OCI-LY1 (cell line): ENCODE measurements at regions not wholly inside any gene's neighbourhood (a gene's known extent, or its start where the extent isn't known, plus 50 kb on each side); places are given as distances from the start of the nearest gene placed in this dataset.

Source experiments
- H2AFZ ChIP-seq: fragments of 200-600 bp; sonication (generic), shearing (Covaris generic); 2 replicates; pipeline ENCODE4 v1.6.0; 2014; ENCODE audit warnings: antibody characterized with exemption, mild to moderate bottlenecking, low read length
- H3F3A ChIP-seq: fragments of 200-600 bp; sonication (generic), shearing (Covaris generic); 2 replicates; pipeline ENCODE4 v1.6.0; 2014; ENCODE audit warnings: mild to moderate bottlenecking, antibody characterized with exemption, low read length, moderate library complexity; ENCODE audit not compliant: insufficient read depth
- H3K27ac ChIP-seq: fragments of 200-600 bp; sonication (generic); 2 replicates; pipeline ENCODE4 v1.5.1; 2014; ENCODE audit warnings: low read length, mixed run types, mild to moderate bottlenecking, low read depth; ENCODE audit not compliant: poor library complexity, severe bottlenecking
- H3K27me3 ChIP-seq: fragments of 200-600 bp; sonication (generic); 2 replicates; pipeline ENCODE4 v1.6.0; 2014; ENCODE audit warnings: antibody characterized with exemption, mild to moderate bottlenecking, low read length, moderate library complexity; ENCODE audit not compliant: insufficient read depth
- H3K36me3 ChIP-seq: fragments of 200-600 bp; sonication (generic); 2 replicates; pipeline ENCODE4 v1.6.1; 2014; ENCODE audit warnings: mild to moderate bottlenecking, antibody characterized with exemption, low read length, moderate library complexity, mixed read lengths; ENCODE audit not compliant: insufficient read depth
- H3K4me1 ChIP-seq: fragments of 200-600 bp; sonication (generic); 2 replicates; pipeline ENCODE4 v1.5.1; 2014; ENCODE audit warnings: mild to moderate bottlenecking, low read length, moderate library complexity; ENCODE audit not compliant: insufficient read depth, severe bottlenecking
- H3K4me2 ChIP-seq: fragments of 200-600 bp; sonication (generic), shearing (Covaris generic); 2 replicates; pipeline ENCODE4 v1.6.1; 2014; ENCODE audit warnings: low read length
- H3K4me3 ChIP-seq: fragments of 200-600 bp; sonication (generic); 2 replicates; pipeline ENCODE4 v1.5.1; 2014; ENCODE audit warnings: low read length, low read depth, mild to moderate bottlenecking, mixed read lengths; ENCODE audit not compliant: poor library complexity, severe bottlenecking
- H3K79me2 ChIP-seq: fragments of 200-600 bp; shearing (Covaris generic); 2 replicates; pipeline ENCODE4 v1.6.1; 2016; ENCODE audit warnings: mixed run types, low read length, mixed read lengths; ENCODE audit not compliant: insufficient read depth
- H3K9ac ChIP-seq: fragments of 200-600 bp; sonication (generic), shearing (Covaris generic); 2 replicates; pipeline ENCODE4 v1.6.1; 2014; ENCODE audit warnings: mild to moderate bottlenecking, low read length, mixed read lengths
- H3K9me2 ChIP-seq: fragments of 200-600 bp; sonication (generic), shearing (Covaris generic); 2 replicates; pipeline ENCODE4 v1.6.1; 2014; ENCODE audit warnings: low read depth, mild to moderate bottlenecking, low read length, mixed read lengths
- H3K9me3 ChIP-seq: fragments of 200-600 bp; shearing (Covaris generic); 2 replicates; pipeline ENCODE4 v1.6.1; 2014; ENCODE audit warnings: low read length, mixed read lengths
- H4K20me1 ChIP-seq: fragments of 200-600 bp; sonication (generic), shearing (Covaris generic); 2 replicates; pipeline ENCODE4 v1.6.0; 2016; ENCODE audit warnings: mild to moderate bottlenecking, low read length; ENCODE audit not compliant: insufficient read depth
- EZH2 ChIP-seq: fragments of 200-600 bp; sonication (generic), shearing (Covaris generic); IDR thresholded peaks from 2 replicates; pipeline ENCODE4 v1.8.0; 2017; ENCODE audit warnings: borderline replicate concordance, mixed run types, mild to moderate bottlenecking, antibody characterized with exemption, low read length, moderate library complexity, mixed read lengths
- TF ChIP-seq, protein P1 (sequence below): fragments of 200-600 bp; sonication (generic), shearing (Covaris generic); IDR thresholded peaks from 2 replicates; pipeline ENCODE4 v1.5.1; 2017; ENCODE audit warnings: mild to moderate bottlenecking, antibody characterized with exemption, low read length, moderate library complexity, mixed read lengths

DNA sequence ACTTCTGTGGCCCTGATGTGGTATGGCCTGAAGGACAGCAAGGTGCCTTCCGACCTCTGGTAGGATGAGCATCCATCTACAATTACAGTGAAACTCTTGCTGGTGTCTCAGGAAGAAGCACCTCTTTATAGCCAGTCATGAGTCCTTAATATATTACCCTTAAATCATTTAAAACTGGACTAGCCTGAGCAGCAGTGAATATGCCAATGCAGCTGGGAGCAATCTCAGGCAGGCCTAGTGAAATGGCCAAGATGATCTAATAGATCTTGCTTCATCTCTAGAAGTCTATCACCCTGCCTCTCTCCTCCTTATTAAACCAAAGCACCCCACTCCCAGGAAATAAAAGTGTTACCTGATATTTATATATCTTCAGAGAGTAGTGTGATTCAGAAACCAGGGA, 66.7 kb upstream of the SORCS3 start:
- no peak overlapping the region for H2AFZ ChIP-seq
- H4K20me1 ChIP-seq, result no peaks in the 10 kb centered on the region
- H3K27me3 ChIP-seq, result no peaks in the 10 kb centered on the region
- H3K9me3 ChIP-seq, result peaks cover 3% of the 10 kb centered on the region; the same call in 1 of the 2 replicates
- no peak overlapping the region for H3K27ac ChIP-seq
- TF ChIP-seq, protein P1, sequence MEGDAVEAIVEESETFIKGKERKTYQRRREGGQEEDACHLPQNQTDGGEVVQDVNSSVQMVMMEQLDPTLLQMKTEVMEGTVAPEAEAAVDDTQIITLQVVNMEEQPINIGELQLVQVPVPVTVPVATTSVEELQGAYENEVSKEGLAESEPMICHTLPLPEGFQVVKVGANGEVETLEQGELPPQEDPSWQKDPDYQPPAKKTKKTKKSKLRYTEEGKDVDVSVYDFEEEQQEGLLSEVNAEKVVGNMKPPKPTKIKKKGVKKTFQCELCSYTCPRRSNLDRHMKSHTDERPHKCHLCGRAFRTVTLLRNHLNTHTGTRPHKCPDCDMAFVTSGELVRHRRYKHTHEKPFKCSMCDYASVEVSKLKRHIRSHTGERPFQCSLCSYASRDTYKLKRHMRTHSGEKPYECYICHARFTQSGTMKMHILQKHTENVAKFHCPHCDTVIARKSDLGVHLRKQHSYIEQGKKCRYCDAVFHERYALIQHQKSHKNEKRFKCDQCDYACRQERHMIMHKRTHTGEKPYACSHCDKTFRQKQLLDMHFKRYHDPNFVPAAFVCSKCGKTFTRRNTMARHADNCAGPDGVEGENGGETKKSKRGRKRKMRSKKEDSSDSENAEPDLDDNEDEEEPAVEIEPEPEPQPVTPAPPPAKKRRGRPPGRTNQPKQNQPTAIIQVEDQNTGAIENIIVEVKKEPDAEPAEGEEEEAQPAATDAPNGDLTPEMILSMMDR, result no peak
- no peak for TF ChIP-seq EZH2
- H3K36me3 ChIP-seq, result no peaks in the 10 kb centered on the region
- no peaks in the 10 kb centered on the region for H3K79me2 ChIP-seq
- no peak overlapping the region for H3K4me3 ChIP-seq
- H3K9me2 ChIP-seq, result no peaks in the 10 kb centered on the region
- H3F3A ChIP-seq, result no peaks in the 10 kb centered on the region
- H3K4me1 ChIP-seq, result no peaks in the 10 kb centered on the region
- no peak overlapping the region for H3K4me2 ChIP-seq
- H3K9ac ChIP-seq, result no peak overlapping the region

DNA sequence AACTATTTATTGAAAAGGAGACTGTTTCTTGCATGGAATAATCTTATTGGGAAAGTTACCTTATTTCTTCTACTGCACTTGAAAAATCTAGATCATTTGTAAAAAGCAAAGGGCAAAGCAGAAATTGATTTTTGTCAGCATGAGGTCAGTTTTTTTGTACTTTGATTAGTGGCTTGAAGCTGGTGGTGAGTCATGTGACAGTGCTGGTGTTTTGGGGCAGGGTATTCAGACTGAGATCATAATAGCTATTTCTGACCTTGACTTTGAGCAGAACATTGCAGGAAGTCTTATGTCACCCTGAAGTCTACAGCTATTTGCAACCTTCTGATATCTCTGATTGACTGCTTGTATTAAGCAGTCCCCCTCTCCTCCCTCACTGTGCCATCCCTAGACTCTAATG, 66.3 kb upstream of the SORCS3 start:
- no peak overlapping the region for H3K4me2 ChIP-seq
- no peaks in the 10 kb centered on the region for H3F3A ChIP-seq
- no peaks in the 10 kb centered on the region for H3K36me3 ChIP-seq
- no peaks in the 10 kb centered on the region for H3K27me3 ChIP-seq
- no peaks in the 10 kb centered on the region for H3K9me2 ChIP-seq
- no peaks in the 10 kb centered on the region for H4K20me1 ChIP-seq
- no peak overlapping the region for H3K27ac ChIP-seq
- TF ChIP-seq, protein P1, result no peak
- TF ChIP-seq EZH2, result no peak
- no peak overlapping the region for H2AFZ ChIP-seq
- H3K4me3 ChIP-seq, result no peak overlapping the region
- peaks cover 3% of the 10 kb centered on the region; the same call in 1 of the 2 replicates for H3K9me3 ChIP-seq
- no peak overlapping the region for H3K9ac ChIP-seq
- no peaks in the 10 kb centered on the region for H3K79me2 ChIP-seq
- H3K4me1 ChIP-seq, result no peaks in the 10 kb centered on the region

DNA sequence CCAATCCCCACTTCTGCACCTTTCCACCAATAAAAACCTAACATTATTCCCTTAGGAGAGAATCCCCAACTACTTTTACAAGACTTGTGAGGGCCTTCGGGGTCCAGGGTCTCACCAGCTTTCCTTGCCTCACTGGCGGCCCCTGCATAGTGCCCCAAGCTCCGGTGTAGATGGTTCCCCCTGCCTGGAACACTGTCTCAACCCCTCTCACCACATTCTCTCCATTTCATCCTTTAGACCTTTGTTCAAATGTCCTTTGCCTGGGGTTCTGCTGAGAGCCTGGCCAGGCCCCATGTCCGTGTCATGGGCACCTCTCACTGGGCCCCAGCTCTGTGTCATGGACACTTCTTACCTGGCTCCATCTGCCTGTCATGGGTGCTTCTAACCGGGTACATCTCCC, 64.5 kb upstream of the SORCS3 start:
- H3K9me2 ChIP-seq, result no peaks in the 10 kb centered on the region
- H3K79me2 ChIP-seq, result no peaks in the 10 kb centered on the region

More for the DNA sequence above, 64.5 kb upstream of the SORCS3 start:
- H3F3A ChIP-seq, result no peaks in the 10 kb centered on the region
- H3K27me3 ChIP-seq, result no peaks in the 10 kb centered on the region
- H3K36me3 ChIP-seq, result no peaks in the 10 kb centered on the region
- H3K9ac ChIP-seq, result no peak overlapping the region
- H4K20me1 ChIP-seq, result no peaks in the 10 kb centered on the region
- TF ChIP-seq, protein P1, result no peak
- TF ChIP-seq EZH2, result no peak
- H3K27ac ChIP-seq, result no peak overlapping the region
- H3K9me3 ChIP-seq, result no peaks in the 10 kb centered on the region
- no peak overlapping the region for H3K4me3 ChIP-seq
- no peak overlapping the region for H2AFZ ChIP-seq
- H3K4me2 ChIP-seq, result no peak overlapping the region
- H3K4me1 ChIP-seq, result no peaks in the 10 kb centered on the region
